ENCODE measurements at regions not wholly inside any gene's neighbourhood (a gene's known extent, or its start where the extent isn't known, plus 50 kb on each side); places are given as distances from the start of the nearest gene placed in this dataset.
"Not testable (repeated sequence)": the region's sequence is repeated elsewhere in the genome, so short reads cannot be mapped to it uniquely, and the experiment has no call there.

DNA sequence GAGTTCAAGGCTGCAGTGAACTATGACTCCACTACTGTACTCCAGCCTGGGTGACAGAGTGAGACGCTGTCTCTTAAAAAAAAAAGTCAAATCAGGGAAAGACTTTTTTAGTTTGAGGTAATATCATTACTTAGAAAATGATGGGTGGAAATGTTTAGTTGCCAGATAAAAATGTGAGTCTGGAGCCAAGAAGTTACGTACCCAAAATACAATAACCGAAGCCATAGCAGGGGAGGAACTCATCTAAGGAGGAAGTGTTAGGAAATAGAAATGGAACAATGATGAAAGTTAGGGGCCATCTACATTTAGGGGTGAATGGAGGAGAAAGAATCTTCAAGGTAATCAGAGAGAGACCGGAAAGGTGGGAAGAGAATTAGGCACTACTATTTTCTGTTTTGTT is 98.8 kb downstream of the DACT1 start:
- in situ Hi-C loops (cut with MboI; ENCODE audit: low sequenced_read_pairs), result no loop called here
- Histone ChIP-seq H3K36me3 (replicated peaks) (no peaks in the 10 kb centered on the region), H3K4me3 (no peak overlapping the region), H3K9me3 (no peaks in the 10 kb centered on the region), H3K4me1 (no peaks in the 10 kb centered on the region), H3K27me3 (ENCODE audit: low read depth) (peaks cover 8% of the 10 kb centered on the region)
- DNase-seq (ENCODE audit: low spot score in 2 of 2), result no peak

GRCh38 chr14:58737511-58737910 is 99.7 kb downstream of the DACT1 start:
- no peak for DNase-seq (ENCODE audit: low spot score in 2 of 2)

GRCh38 chr14:58738189-58738836 is 100.6 kb downstream of the DACT1 start:
- no peaks in the 10 kb centered on the region for H3K4me1 ChIP-seq
- no peak overlapping the region for H3K4me3 ChIP-seq
- peaks cover 5% of the 10 kb centered on the region for H3K27me3 ChIP-seq (ENCODE audit: low read depth)
- no peaks in the 10 kb centered on the region for H3K36me3 ChIP-seq (replicated peaks)
- in situ Hi-C loops (cut with MboI; ENCODE audit: low sequenced_read_pairs), result no loop called here
- no peak for DNase-seq (ENCODE audit: low spot score in 2 of 2)
- H3K9me3 ChIP-seq, result no peaks in the 10 kb centered on the region

More at GRCh38 chr14:58737511-58737910, 99.7 kb downstream of the DACT1 start:
- H3K4me3 ChIP-seq, result no peak overlapping the region
- H3K4me1 ChIP-seq, result no peaks in the 10 kb centered on the region
- H3K9me3 ChIP-seq, result no peaks in the 10 kb centered on the region
- in situ Hi-C loops (cut with MboI; ENCODE audit: low sequenced_read_pairs), result no loop called here
- no peaks in the 10 kb centered on the region for H3K36me3 ChIP-seq (replicated peaks)
- H3K27me3 ChIP-seq (ENCODE audit: low read depth), result peaks cover 8% of the 10 kb centered on the region

- DNase-seq (ENCODE audit: low spot score in 2 of 2), result no peak
- H3K9me3 ChIP-seq, result no peaks in the 10 kb centered on the region
- H3K27me3 ChIP-seq (ENCODE audit: low read depth), result peaks cover 5% of the 10 kb centered on the region; the same call in 1 of the 2 replicates
- in situ Hi-C loops (cut with MboI; ENCODE audit: low sequenced_read_pairs), result no loop called here
- H3K4me3 ChIP-seq, result no peak overlapping the region
- no peaks in the 10 kb centered on the region for H3K36me3 ChIP-seq (replicated peaks)
- no peaks in the 10 kb centered on the region for H3K4me1 ChIP-seq
These were observed 101.1 kb downstream of the DACT1 start for GRCh38 chr14:58738876-58739275.

DNA sequence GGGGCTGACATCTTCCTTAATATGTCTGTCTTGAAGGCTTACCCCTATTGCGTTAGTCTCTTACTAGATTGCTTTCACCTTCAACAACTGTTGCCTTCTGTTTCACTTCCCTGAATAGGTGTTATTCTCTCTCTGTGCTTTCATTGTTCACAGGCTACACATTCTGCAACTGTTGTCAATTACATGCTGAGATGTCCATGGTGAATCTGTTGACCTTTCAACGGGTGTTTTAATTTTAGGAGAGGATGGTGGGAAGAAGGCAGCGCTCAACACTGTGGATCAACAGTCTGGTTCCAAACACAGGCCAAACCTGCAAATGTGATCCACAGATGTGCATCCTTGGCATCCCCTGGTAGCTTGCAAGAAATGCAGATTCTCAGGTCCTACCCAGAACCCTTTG is 101.9 kb downstream of the DACT1 start:
- no peaks in the 10 kb centered on the region for H3K9me3 ChIP-seq
- in situ Hi-C loops (cut with MboI; ENCODE audit: low sequenced_read_pairs), result no loop called here
- H3K4me3 ChIP-seq, result no peak overlapping the region
- DNase-seq (ENCODE audit: low spot score in 2 of 2), result no peak
- no peaks in the 10 kb centered on the region for H3K27me3 ChIP-seq (ENCODE audit: low read depth)
- no peaks in the 10 kb centered on the region for H3K4me1 ChIP-seq
- H3K36me3 ChIP-seq (replicated peaks), result no peaks in the 10 kb centered on the region

DNA sequence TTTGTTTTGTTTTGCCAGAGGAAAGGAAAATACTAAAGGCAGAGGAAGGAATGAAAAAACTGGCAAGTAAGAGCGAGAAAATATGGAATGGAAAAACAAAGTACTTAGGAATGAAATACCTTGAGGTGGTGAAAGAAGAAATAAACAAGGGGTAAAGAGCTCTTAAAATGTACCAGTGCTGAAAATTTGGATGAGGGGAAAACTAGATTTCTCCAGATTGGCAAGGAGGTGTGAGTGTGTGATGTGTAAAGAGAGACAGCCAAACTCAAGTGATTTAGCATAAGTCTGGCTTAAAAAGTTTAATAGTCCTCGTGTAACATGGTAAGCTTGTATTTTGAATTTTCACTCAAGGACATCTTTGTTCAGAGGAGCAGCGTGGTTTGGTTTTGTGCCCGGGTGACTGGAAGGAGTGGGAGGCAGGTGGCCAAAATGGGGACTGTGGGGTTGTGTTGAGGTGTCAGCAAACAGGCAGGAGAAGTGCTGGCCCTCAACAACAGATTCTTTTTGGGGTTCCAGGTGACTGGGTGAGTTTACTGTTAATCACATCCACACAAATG is 102.7 kb downstream of the DACT1 start:
- no peaks in the 10 kb centered on the region for H3K27me3 ChIP-seq (ENCODE audit: low read depth)
- in situ Hi-C loops (cut with MboI; ENCODE audit: low sequenced_read_pairs), result no loop called here
- H3K9me3 ChIP-seq, result no peaks in the 10 kb centered on the region
- DNase-seq (ENCODE audit: low spot score in 2 of 2), result no peak
- no peaks in the 10 kb centered on the region for H3K4me1 ChIP-seq
- H3K4me3 ChIP-seq, result no peak overlapping the region
- no peaks in the 10 kb centered on the region for H3K36me3 ChIP-seq (replicated peaks)

- no peaks in the 10 kb centered on the region for H3K9me3 ChIP-seq
- H3K4me1 ChIP-seq, result no peaks in the 10 kb centered on the region
- H3K27me3 ChIP-seq (ENCODE audit: low read depth), result no peaks in the 10 kb centered on the region
- in situ Hi-C loops (cut with MboI; ENCODE audit: low sequenced_read_pairs), result no loop called here
- no peaks in the 10 kb centered on the region for H3K36me3 ChIP-seq (replicated peaks)
- DNase-seq (ENCODE audit: low spot score in 2 of 2), result no peak
- no peak overlapping the region for H3K4me3 ChIP-seq
These were observed 107.1 kb downstream of the DACT1 start for GRCh38 chr14:58744801-58745394.

GRCh38 chr14:58746261-58746660 is 108.5 kb downstream of the DACT1 start:
- H3K4me1 ChIP-seq, result no peaks in the 10 kb centered on the region
- H3K36me3 ChIP-seq (replicated peaks), result no peaks in the 10 kb centered on the region
- in situ Hi-C loops (cut with MboI; ENCODE audit: low sequenced_read_pairs), result no loop called here
- H3K4me3 ChIP-seq, result no peak overlapping the region
- no peak for DNase-seq (ENCODE audit: low spot score in 2 of 2)
- H3K9me3 ChIP-seq, result no peaks in the 10 kb centered on the region
- H3K27me3 ChIP-seq (ENCODE audit: low read depth), result no peaks in the 10 kb centered on the region

DNA sequence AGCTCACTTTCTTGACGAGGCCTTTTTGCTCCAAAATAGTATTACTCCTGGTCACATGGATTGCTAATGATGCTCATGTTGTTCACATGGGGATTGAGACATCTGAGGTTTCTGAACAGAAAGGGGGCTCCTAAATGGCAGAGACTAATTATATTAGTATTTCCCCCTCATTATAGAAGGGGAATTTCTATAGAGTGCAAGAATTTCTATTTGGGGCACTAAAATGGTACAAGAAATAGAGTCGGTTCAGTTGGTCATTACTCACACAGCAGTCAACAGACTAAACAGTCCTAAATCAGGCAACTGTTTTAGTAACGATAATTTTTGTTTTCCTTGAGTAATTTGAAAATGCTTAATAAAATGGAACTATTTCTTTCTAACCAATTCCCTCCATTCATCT is 108.9 kb downstream of the DACT1 start:
- Histone ChIP-seq H3K9me3 (no peaks in the 10 kb centered on the region), H3K36me3 (replicated peaks) (no peaks in the 10 kb centered on the region), H3K4me1 (no peaks in the 10 kb centered on the region), H3K27me3 (ENCODE audit: low read depth) (no peaks in the 10 kb centered on the region), H3K4me3 (no peak overlapping the region)
- no peak for DNase-seq (ENCODE audit: low spot score in 2 of 2)
- in situ Hi-C loops (cut with MboI; ENCODE audit: low sequenced_read_pairs), result no loop called here

DNA sequence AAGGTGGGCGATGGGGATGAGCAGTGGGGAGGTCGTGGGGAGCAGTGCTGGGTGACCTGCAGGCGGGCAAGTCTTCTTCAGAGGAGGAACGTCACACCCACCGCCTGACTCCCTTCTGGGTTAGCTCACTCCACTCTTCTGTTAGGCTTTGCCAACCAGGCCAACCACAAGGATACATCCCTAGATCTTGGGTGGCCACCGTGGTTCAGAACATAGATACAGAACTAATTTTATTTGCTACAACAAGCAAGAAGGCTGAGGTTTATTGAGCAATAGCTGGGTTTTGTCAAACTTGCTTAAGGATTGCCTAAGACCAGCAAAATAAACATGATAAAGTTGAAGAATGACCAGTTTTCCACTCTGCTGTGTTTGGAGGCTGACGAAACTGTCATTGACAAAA is 109.4 kb downstream of the DACT1 start:
- H3K9me3 ChIP-seq, result no peaks in the 10 kb centered on the region
- H3K27me3 ChIP-seq (ENCODE audit: low read depth), result no peaks in the 10 kb centered on the region
- no peaks in the 10 kb centered on the region for H3K36me3 ChIP-seq (replicated peaks)
- no peak for DNase-seq (ENCODE audit: low spot score in 2 of 2)
- no peaks in the 10 kb centered on the region for H3K4me1 ChIP-seq
- in situ Hi-C loops (cut with MboI; ENCODE audit: low sequenced_read_pairs), result no loop called here
- H3K4me3 ChIP-seq, result no peak overlapping the region

DNA sequence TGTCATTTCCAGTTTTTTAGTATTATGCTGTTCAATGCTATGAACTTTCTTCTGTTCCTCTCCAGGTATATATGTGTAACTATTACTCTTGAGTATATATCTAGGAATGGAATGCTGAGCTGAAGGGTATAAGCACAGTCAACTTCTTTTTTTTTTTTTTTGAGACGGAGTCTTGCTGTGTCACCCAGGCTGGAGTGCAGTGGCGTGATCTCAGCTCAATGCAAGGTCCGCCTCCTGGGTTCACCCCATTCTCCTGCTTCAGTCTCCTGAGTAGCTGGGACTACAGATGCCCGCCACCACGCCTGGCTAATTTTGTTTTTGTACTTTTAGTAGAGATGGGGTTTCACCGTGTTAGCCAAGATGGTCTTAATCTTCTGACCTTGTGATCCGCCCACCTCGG is 110.5 kb downstream of the DACT1 start:
- in situ Hi-C loops (cut with MboI; ENCODE audit: low sequenced_read_pairs); DNase-seq (ENCODE audit: low spot score in 2 of 2); H3K9me3 ChIP-seq; H3K36me3 ChIP-seq (replicated peaks); H3K27me3 ChIP-seq (ENCODE audit: low read depth); H3K4me1 ChIP-seq; H3K4me3 ChIP-seq: not testable (repeated sequence)

- Histone ChIP-seq H3K4me3 (no peak overlapping the region), H3K4me1 (no peaks in the 10 kb centered on the region), H3K9me3 (no peaks in the 10 kb centered on the region), H3K36me3 (replicated peaks) (no peaks in the 10 kb centered on the region), H3K27me3 (ENCODE audit: low read depth) (no peaks in the 10 kb centered on the region)
- in situ Hi-C loops (cut with MboI; ENCODE audit: low sequenced_read_pairs), result no loop called here
- DNase-seq (ENCODE audit: low spot score in 2 of 2), result no peak
These were observed 111.4 kb downstream of the DACT1 start for GRCh38 chr14:58749066-58749669.

DNA sequence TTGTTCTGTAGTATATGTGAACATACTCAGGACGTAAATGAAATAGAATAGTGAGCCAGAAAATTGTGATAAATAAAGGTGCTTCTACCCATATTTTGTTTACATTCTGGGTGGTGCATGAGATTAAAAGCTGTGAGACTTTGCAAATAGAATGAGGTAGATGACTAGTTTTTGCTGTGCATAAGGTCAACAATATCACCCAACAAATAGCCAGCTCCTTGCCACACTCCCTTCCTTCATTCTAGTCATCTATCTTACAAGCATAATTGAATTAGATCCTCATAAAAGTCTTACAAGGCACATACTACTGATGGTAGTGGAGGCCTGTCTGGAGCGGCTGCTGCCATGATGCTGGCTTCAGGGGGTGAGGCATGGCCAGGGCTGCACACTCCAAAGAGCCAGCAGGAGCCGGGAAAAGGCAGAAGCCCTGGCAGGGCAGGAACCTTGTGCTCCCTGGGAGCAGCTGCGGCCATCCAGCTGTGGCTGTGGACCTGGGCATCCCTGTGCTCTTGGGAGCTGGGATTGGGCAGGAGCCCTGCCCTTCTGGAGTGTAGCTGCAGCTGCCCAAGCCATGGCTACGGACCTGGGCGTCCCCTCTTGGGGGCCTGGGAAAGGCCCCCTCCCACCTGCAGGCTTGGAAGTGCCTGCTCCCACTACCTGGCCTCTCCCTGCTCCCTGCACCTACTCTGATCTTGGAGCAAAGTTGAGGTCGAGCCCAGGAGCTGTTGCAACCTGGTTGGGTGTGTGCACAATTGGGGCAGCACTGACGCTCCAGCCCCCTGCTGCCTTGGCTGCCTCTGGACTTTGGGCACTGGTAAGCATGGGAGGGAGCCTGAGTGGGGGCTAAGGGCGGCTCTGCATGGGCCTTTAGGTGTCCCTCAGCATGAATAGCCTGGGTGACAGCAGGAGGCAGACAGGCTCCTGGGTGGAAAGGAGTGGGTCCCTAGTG is 112.8 kb downstream of the DACT1 start:
- H3K36me3 ChIP-seq (replicated peaks), result no peaks in the 10 kb centered on the region
- H3K4me1 ChIP-seq, result no peaks in the 10 kb centered on the region
- no peaks in the 10 kb centered on the region for H3K9me3 ChIP-seq
- no peaks in the 10 kb centered on the region for H3K27me3 ChIP-seq (ENCODE audit: low read depth)
- in situ Hi-C loops (cut with MboI; ENCODE audit: low sequenced_read_pairs), result no loop called here
- H3K4me3 ChIP-seq, result no peak overlapping the region
- no peak for DNase-seq (ENCODE audit: low spot score in 2 of 2)
